H1 (cell line): ENCODE measurements at regions not wholly inside any gene's neighbourhood (a gene's known extent, or its start where the extent isn't known, plus 50 kb on each side); places are given as distances from the start of the nearest gene placed in this dataset.

Experiments
- CTCF ChIA-PET: fragments of 300-600 bp; sonication (Branson Sonifier 250); formaldehyde crosslinking; loops from one replicate; lab custom pipeline; 2021; ENCODE audit not compliant: partially characterized antibody; lab: Charles Lee
- POLR2A ChIA-PET: fragments of 300-600 bp; sonication (Branson Sonifier 250); formaldehyde crosslinking; loops from one replicate; lab custom pipeline; 2021; ENCODE audit warnings: inconsistent platforms; ENCODE audit not compliant: partially characterized antibody; lab: Charles Lee
- DNase-seq, 2 experiments: peaks; one replicate each; pipeline versions ENCODE4 v3.0.0 to v3.0.0-alpha.2; 2010 to 2022; ENCODE audit warnings: low spot score in 2 of 2, low read depth in 1 of 2, mixed read lengths in 1 of 2
- FAIRE-seq: peaks from 2 replicates; lab custom pipeline; 2011; peaks lifted over from hg19 to GRCh38; lab: Jason Lieb, UNC
- H2AFZ ChIP-seq: 2 replicates; pipeline ENCODE4 v1.8.1; 2012; ENCODE audit warnings: low read length, inconsistent platforms
- H2AK5ac ChIP-seq: 2 replicates; pipeline ENCODE4 v1.6.1; 2013; ENCODE audit warnings: low read depth, low read length
- H2BK120ac ChIP-seq: replicated peaks from 2 replicates; pipeline ENCODE3; 2013; ENCODE audit warnings: low read depth, low read length, inconsistent platforms
- H2BK12ac ChIP-seq: 2 replicates; pipeline ENCODE4 v1.6.1; 2013; ENCODE audit warnings: low read depth, low read length
- H2BK15ac ChIP-seq: 2 replicates; pipeline ENCODE4 v1.6.1; 2013; ENCODE audit warnings: low read length
- H2BK20ac ChIP-seq: 2 replicates; pipeline ENCODE4 v1.6.1; 2013; ENCODE audit warnings: low read length
- H2BK5ac ChIP-seq: 2 replicates; pipeline ENCODE4 v1.6.1; 2013; ENCODE audit warnings: low read depth, low read length
- H3K14ac ChIP-seq: 2 replicates; pipeline ENCODE4 v1.6.1; 2013; ENCODE audit warnings: inconsistent platforms; ENCODE audit not compliant: insufficient read length
- H3K18ac ChIP-seq: 2 replicates; pipeline ENCODE4 v1.6.1; 2013; ENCODE audit warnings: low read length; ENCODE audit errors: extremely low read depth
- H3K23ac ChIP-seq: 2 replicates; pipeline ENCODE4 v1.6.1; 2013; ENCODE audit warnings: inconsistent platforms; ENCODE audit not compliant: insufficient read length
- H3K23me2 ChIP-seq: 2 replicates; pipeline ENCODE4 v1.6.1; 2013; ENCODE audit warnings: low read depth, low read length
- H3K27ac ChIP-seq: 2 replicates; pipeline ENCODE4 v1.6.1; 2011; ENCODE audit warnings: low read depth, low read length, inconsistent platforms
- H3K27me3 ChIP-seq, 4 experiments: replicated peaks in 1 of 4; 1 replicate in 1 of 4; 2 replicates in 3 of 4; pipeline versions ENCODE4 v1.6.1 to v1.8.1; 2011 to 2013; ENCODE audit warnings: low read length in 3 of 4, mild to moderate bottlenecking in 3 of 4, inconsistent platforms in 2 of 4, mixed read lengths in 2 of 4, moderate library complexity in 1 of 4; ENCODE audit not compliant: control insufficient read depth in 3 of 4, insufficient read depth in 3 of 4; ENCODE audit errors: extremely low read depth in 1 of 4
- H3K36me3 ChIP-seq, 4 experiments: 2 replicates each; pipeline versions ENCODE4 v1.6.1 to v1.8.1; 2011 to 2013; ENCODE audit warnings: mild to moderate bottlenecking in 4 of 4, low read length in 3 of 4, moderate library complexity in 2 of 4, control low read depth in 1 of 4, inconsistent platforms in 1 of 4; ENCODE audit not compliant: insufficient read depth in 4 of 4, control insufficient read depth in 2 of 4
- H3K4ac ChIP-seq: replicated peaks from 2 replicates; pipeline ENCODE3; 2013; ENCODE audit warnings: low read length, low read depth, mixed read lengths, inconsistent platforms; ENCODE audit not compliant: insufficient read length
- H3K4me1 ChIP-seq, 4 experiments: replicated peaks in 1 of 4; 1 replicate in 1 of 4; 2 replicates in 3 of 4; pipeline versions ENCODE4 v1.6.1 to v1.8.1; 2011 to 2013; ENCODE audit warnings: low read length in 3 of 4, inconsistent platforms in 2 of 4, mixed read lengths in 1 of 4; ENCODE audit not compliant: insufficient read depth in 4 of 4, control insufficient read depth in 3 of 4
- H3K4me2 ChIP-seq, 2 experiments: 2 replicates each; pipeline versions ENCODE4 v1.6.1 to v1.8.1; 2011 to 2013; ENCODE audit warnings: low read depth in 2 of 2, low read length in 2 of 2, control low read depth in 1 of 2, inconsistent platforms in 1 of 2, mild to moderate bottlenecking in 1 of 2; ENCODE audit not compliant: insufficient read depth in 1 of 2
- H3K4me3 ChIP-seq, 4 experiments: fragments of 200-600, 300-600 bp in 1 of 4; sonication (generic), shearing (Covaris generic), sonication (Bioruptor Twin) in 1 of 4; 2 replicates each; pipeline versions ENCODE4 v1.5.1 to v1.8.1; 2011 to 2016; ENCODE audit warnings: low read length in 4 of 4, low read depth in 3 of 4, control low read depth in 2 of 4, inconsistent platforms in 2 of 4, mild to moderate bottlenecking in 2 of 4, mixed read lengths in 1 of 4, moderate library complexity in 1 of 4; ENCODE audit not compliant: insufficient read depth in 2 of 4; ENCODE audit errors: extremely low read depth in 1 of 4
- H3K56ac ChIP-seq: replicated peaks from 2 replicates; pipeline ENCODE3; 2013; ENCODE audit warnings: low read depth, mild to moderate bottlenecking, mixed read lengths, low read length, inconsistent platforms; ENCODE audit not compliant: insufficient read length
- H3K79me1 ChIP-seq: 2 replicates; pipeline ENCODE4 v1.6.1; 2013; ENCODE audit warnings: low read depth, low read length, control low read depth
- H3K79me2 ChIP-seq, 2 experiments: 2 replicates each; pipeline versions ENCODE4 v1.6.1 to v1.8.1; 2012 to 2013; ENCODE audit warnings: low read length in 2 of 2, mild to moderate bottlenecking in 2 of 2, inconsistent platforms in 1 of 2; ENCODE audit not compliant: insufficient read depth in 2 of 2, control insufficient read depth in 1 of 2
- H3K9ac ChIP-seq, 4 experiments: replicated peaks in 1 of 4; 1 replicate in 1 of 4; 2 replicates in 3 of 4; pipeline versions ENCODE4 v1.6.1 to v1.8.1; 2011 to 2013; ENCODE audit warnings: low read depth in 3 of 4, low read length in 3 of 4, control low read depth in 2 of 4, mild to moderate bottlenecking in 2 of 4, moderate library complexity in 2 of 4, inconsistent platforms in 1 of 4; ENCODE audit errors: extremely low read depth in 1 of 4
- H3K9me3 ChIP-seq, 2 experiments: 2 replicates each; pipeline versions ENCODE4 v1.6.1 to v1.8.1; 2012 to 2013; ENCODE audit warnings: mild to moderate bottlenecking in 2 of 2, moderate library complexity in 2 of 2, control low read depth in 1 of 2, inconsistent platforms in 1 of 2, low read depth in 1 of 2, low read length in 1 of 2, mixed read lengths in 1 of 2; ENCODE audit not compliant: insufficient read depth in 2 of 2
- H4K20me1 ChIP-seq, 2 experiments: replicated peaks in 1 of 2; 2 replicates each; pipeline versions ENCODE3 to v1.8.1; 2011 to 2013; ENCODE audit warnings: inconsistent platforms in 2 of 2, low read length in 2 of 2, mild to moderate bottlenecking in 1 of 2; ENCODE audit not compliant: insufficient read depth in 2 of 2, control insufficient read depth in 1 of 2
- H4K5ac ChIP-seq: 2 replicates; pipeline ENCODE4 v1.6.1; 2013; ENCODE audit warnings: low read length, low read depth, mixed read lengths, inconsistent platforms; ENCODE audit not compliant: insufficient read length
- H4K8ac ChIP-seq: 2 replicates; pipeline ENCODE4 v1.8.0; 2013; ENCODE audit warnings: mild to moderate bottlenecking, moderate library complexity, low read length, inconsistent platforms; ENCODE audit not compliant: insufficient read depth; ENCODE audit errors: extremely low read depth
- H4K91ac ChIP-seq: replicated peaks from 2 replicates; pipeline ENCODE3; 2013; ENCODE audit warnings: low read length, mixed read lengths, inconsistent platforms; ENCODE audit not compliant: insufficient read length
- BRCA1 ChIP-seq: IDR thresholded peaks from 2 replicates; pipeline ENCODE4 v1.6.1; 2012; ENCODE audit warnings: low read depth, low read length, improper control_type of control experiment
- CHD2 ChIP-seq: IDR thresholded peaks from 2 replicates; pipeline ENCODE4 v1.6.1; 2012; ENCODE audit warnings: low read length, improper control_type of control experiment
- CREB1 ChIP-seq: IDR thresholded peaks from 2 replicates; pipeline ENCODE4 v1.6.1; 2012; ENCODE audit warnings: inconsistent platforms
- EP300 ChIP-seq, 2 experiments: IDR thresholded peaks; 1 replicate in 1 of 2; 2 replicates in 1 of 2; pipeline ENCODE4 v1.6.1; 2011 to 2012; ENCODE audit warnings: low read depth in 2 of 2, low read length in 2 of 2, mild to moderate bottlenecking in 2 of 2, borderline replicate concordance in 1 of 2, inconsistent platforms in 1 of 2, moderate library complexity in 1 of 2
- JUND ChIP-seq: IDR thresholded peaks from 2 replicates; pipeline ENCODE4 v1.6.1; 2011; ENCODE audit warnings: mild to moderate bottlenecking, improper control_type of control experiment, low read length
- PHF8 ChIP-seq: fragments of 200-600 bp; sonication (generic); conservative IDR thresholded peaks from 2 replicates; pipeline ENCODE4 v1.7.1; 2012; ENCODE audit warnings: low read depth, mild to moderate bottlenecking, inconsistent platforms, low read length, moderate library complexity
- SIN3A ChIP-seq, 2 experiments: IDR thresholded peaks in 1 of 2; conservative IDR thresholded peaks in 1 of 2; 2 replicates each; pipeline ENCODE4 v1.6.1; 2011 to 2012; ENCODE audit warnings: low read length in 2 of 2, improper control_type of control experiment in 1 of 2, low read depth in 1 of 2, mild to moderate bottlenecking in 1 of 2
- SP2 ChIP-seq: IDR thresholded peaks from 2 replicates; pipeline ENCODE4 v1.6.1; 2012; ENCODE audit warnings: mild to moderate bottlenecking, low read length, inconsistent platforms
- WGBS, 2 experiments: shearing (Covaris generic) in 1 of 2; methylation state at CpG; one replicate each; pipeline versions ENCODE4 v1.1.6 to v1.1.7; 2013 to 2015; ENCODE audit warnings: low lambda C conversion rate in 2 of 2, mixed read lengths in 2 of 2, inconsistent platforms in 1 of 2, low coverage in 1 of 2, missing lambda C conversion rate in 1 of 2; ENCODE audit not compliant: insufficient replicate concordance in 2 of 2, insufficient coverage in 1 of 2, insufficient read length in 1 of 2; ENCODE audit errors: extremely low coverage in 1 of 2, missing lambda C conversion rate in 1 of 2; 5-methylcytosine and 5-hydroxymethylcytosine counted together

- FAIRE-seq (no peak), DNase-seq (no peak)
- no peak overlapping the region for H4K91ac ChIP-seq
- CTCF ChIA-PET: no interaction called here
- H2BK120ac ChIP-seq: no peak overlapping the region
- H2BK12ac ChIP-seq: no peak overlapping the region
- H4K8ac ChIP-seq: no peak overlapping the region
- no peak overlapping the region for H2BK15ac ChIP-seq
- no peak overlapping the region for H3K56ac ChIP-seq
- no peak overlapping the region for H3K4ac ChIP-seq
- no peaks in the 10 kb centered on the region for H3K79me1 ChIP-seq
- POLR2A ChIA-PET: no interaction called here
- no peak overlapping the region for H3K18ac ChIP-seq
- H3K79me2 ChIP-seq: no peaks in the 10 kb centered on the region
- H3K4me1 ChIP-seq: no peaks in the 10 kb centered on the region
- no peak overlapping the region for H2AFZ ChIP-seq
- H3K14ac ChIP-seq: no peak overlapping the region
- no peak overlapping the region for H3K4me3 ChIP-seq
- no peaks in the 10 kb centered on the region for H3K36me3 ChIP-seq
- no peak overlapping the region for H2BK5ac ChIP-seq
- H3K27me3 ChIP-seq: no peaks in the 10 kb centered on the region
- TF ChIP-seq CHD2 (no peak), JUND (no peak), CREB1 (no peak), SIN3A (conservative IDR thresholded peaks at IDR 0.05 in 1 of 2, IDR thresholded peaks at IDR 0.05 in 1 of 2; ENCODE audit: low read depth in 1 of 2, low read length in 2 of 2) (no peak), SP2 (no peak), PHF8 (no peak), BRCA1 (no peak), EP300 (IDR thresholded peaks at IDR 0.05; ENCODE audit: borderline replicate concordance in 1 of 2, low read depth in 2 of 2, low read length in 2 of 2) (no peak)
- H3K4me2 ChIP-seq: no peak overlapping the region
- H3K23ac ChIP-seq: no peak overlapping the region
- WGBS, 2 experiments: 98% methylated on average over 2 of the region's 2 CpGs; no CpG with 5 or more reads in 1 of the 2 experiments
- H4K5ac ChIP-seq: no peak overlapping the region
- H3K9me3 ChIP-seq: no peaks in the 10 kb centered on the region
- no peaks in the 10 kb centered on the region for H3K23me2 ChIP-seq
- H2AK5ac ChIP-seq: no peak overlapping the region
- H4K20me1 ChIP-seq: no peaks in the 10 kb centered on the region
- no peak overlapping the region for H2BK20ac ChIP-seq
- H3K27ac ChIP-seq: no peak overlapping the region
- no peak overlapping the region for H3K9ac ChIP-seq
Observed at GRCh38 chr12:87520968-87521367, 508.2 kb downstream of the C12orf50 start.
